Osteocyte (in vitro differentiated cells): ENCODE measurements at regions not wholly inside any gene's neighbourhood (a gene's known extent, or its start where the extent isn't known, plus 50 kb on each side); places are given as distances from the start of the nearest gene placed in this dataset.
A peak's percentile ranks its signal among the peaks of the same experiment; 100 is the strongest.

ENCODE experiments used
- DNase-seq: peaks from one replicate; pipeline ENCODE4 v3.0.0; 2021; ENCODE audit warnings: mixed read lengths; ENCODE audit not compliant: unreplicated experiment; ENCODE audit errors: extremely low spot score
- H3K27ac Mint-ChIP-seq: one replicate; pipeline ENCODE4 v1.8.0; 2021; ENCODE audit warnings: mild to moderate bottlenecking, mixed read lengths; ENCODE audit not compliant: unreplicated experiment
- H3K27me3 Mint-ChIP-seq: one replicate; pipeline ENCODE4 v1.8.0; 2021; ENCODE audit warnings: mixed read lengths; ENCODE audit not compliant: unreplicated experiment
- H3K36me3 Mint-ChIP-seq: one replicate; pipeline ENCODE4 v1.8.0; 2021; ENCODE audit warnings: mixed read lengths; ENCODE audit not compliant: unreplicated experiment
- H3K4me1 Mint-ChIP-seq: one replicate; pipeline ENCODE4 v1.8.0; 2021; ENCODE audit warnings: mixed read lengths; ENCODE audit not compliant: unreplicated experiment
- H3K4me3 Mint-ChIP-seq: one replicate; pipeline ENCODE4 v1.8.0; 2021; ENCODE audit warnings: mild to moderate bottlenecking, moderate library complexity, mixed read lengths; ENCODE audit not compliant: unreplicated experiment
- H3K9me3 Mint-ChIP-seq: one replicate; pipeline ENCODE4 v1.8.0; 2021; ENCODE audit warnings: mixed read lengths; ENCODE audit not compliant: unreplicated experiment
- TF ChIP-seq, protein P1 (sequence below): fragments of 200-600 bp; sonication (generic); IDR thresholded peaks from 2 replicates; pipeline ENCODE4 v1.5.0; 2021; ENCODE audit warnings: antibody characterized with exemption, mild to moderate bottlenecking, moderate library complexity

DNA sequence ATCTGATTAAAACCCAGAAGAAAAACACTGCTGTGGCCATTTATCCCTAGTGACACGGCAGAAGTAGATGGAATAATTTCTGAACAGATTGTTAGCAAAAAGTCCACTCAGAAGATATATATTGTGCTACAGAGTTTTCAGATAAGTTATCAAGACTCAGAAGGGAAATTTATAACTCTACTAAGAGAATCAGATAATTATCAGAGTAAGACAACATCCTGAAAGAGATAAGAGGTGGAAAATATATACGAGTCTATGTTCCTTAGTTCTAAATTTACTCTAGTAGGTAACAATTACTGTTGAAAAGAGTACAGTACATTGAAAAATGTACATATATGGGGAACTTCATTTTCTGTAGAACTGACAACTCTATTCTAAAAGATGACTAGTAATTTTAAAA, 176.7 kb downstream of the GNAI1 start:
- Mint-ChIP-seq H3K4me1 (peaks cover 58% of the 10 kb centered on the region), H3K9me3 (peaks cover 7% of the 10 kb centered on the region), H3K36me3 (no peaks in the 10 kb centered on the region), H3K27me3 (no peaks in the 10 kb centered on the region), H3K27ac (peak overlapping the region; percentile 91), H3K4me3 (no peak overlapping the region)
- TF ChIP-seq, protein P1, sequence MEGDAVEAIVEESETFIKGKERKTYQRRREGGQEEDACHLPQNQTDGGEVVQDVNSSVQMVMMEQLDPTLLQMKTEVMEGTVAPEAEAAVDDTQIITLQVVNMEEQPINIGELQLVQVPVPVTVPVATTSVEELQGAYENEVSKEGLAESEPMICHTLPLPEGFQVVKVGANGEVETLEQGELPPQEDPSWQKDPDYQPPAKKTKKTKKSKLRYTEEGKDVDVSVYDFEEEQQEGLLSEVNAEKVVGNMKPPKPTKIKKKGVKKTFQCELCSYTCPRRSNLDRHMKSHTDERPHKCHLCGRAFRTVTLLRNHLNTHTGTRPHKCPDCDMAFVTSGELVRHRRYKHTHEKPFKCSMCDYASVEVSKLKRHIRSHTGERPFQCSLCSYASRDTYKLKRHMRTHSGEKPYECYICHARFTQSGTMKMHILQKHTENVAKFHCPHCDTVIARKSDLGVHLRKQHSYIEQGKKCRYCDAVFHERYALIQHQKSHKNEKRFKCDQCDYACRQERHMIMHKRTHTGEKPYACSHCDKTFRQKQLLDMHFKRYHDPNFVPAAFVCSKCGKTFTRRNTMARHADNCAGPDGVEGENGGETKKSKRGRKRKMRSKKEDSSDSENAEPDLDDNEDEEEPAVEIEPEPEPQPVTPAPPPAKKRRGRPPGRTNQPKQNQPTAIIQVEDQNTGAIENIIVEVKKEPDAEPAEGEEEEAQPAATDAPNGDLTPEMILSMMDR: no peak
- DNase-seq: no peak

GRCh38 chr7:80309971-80310549, 175.4 kb downstream of the GNAI1 start:
- no peak for DNase-seq
- H3K36me3 Mint-ChIP-seq: no peaks in the 10 kb centered on the region
- H3K27ac Mint-ChIP-seq: peak overlapping the region; percentile 91
- TF ChIP-seq, protein P1: no peak
- H3K4me1 Mint-ChIP-seq: peaks cover 49% of the 10 kb centered on the region
- no peak overlapping the region for H3K4me3 Mint-ChIP-seq
- no peaks in the 10 kb centered on the region for H3K27me3 Mint-ChIP-seq
- H3K9me3 Mint-ChIP-seq: peaks cover 3% of the 10 kb centered on the region

GRCh38 chr7:80309377-80309776, 174.7 kb downstream of the GNAI1 start:
- Mint-ChIP-seq H3K27ac (peak overlapping the region; percentile 62), H3K27me3 (no peaks in the 10 kb centered on the region), H3K4me3 (no peak overlapping the region), H3K4me1 (peaks cover 44% of the 10 kb centered on the region), H3K9me3 (peaks cover 3% of the 10 kb centered on the region), H3K36me3 (no peaks in the 10 kb centered on the region)
- DNase-seq: no peak
- TF ChIP-seq, protein P1: no peak

GRCh38 chr7:80307227-80307856, 172.7 kb downstream of the GNAI1 start:
- TF ChIP-seq, protein P1: no peak
- Mint-ChIP-seq H3K4me1 (peaks cover 35% of the 10 kb centered on the region), H3K4me3 (peak overlapping the region; percentile 24), H3K36me3 (no peaks in the 10 kb centered on the region), H3K27me3 (no peaks in the 10 kb centered on the region), H3K27ac (peak overlapping the region; percentile 92), H3K9me3 (peaks cover 3% of the 10 kb centered on the region)
- DNase-seq: no peak

DNA sequence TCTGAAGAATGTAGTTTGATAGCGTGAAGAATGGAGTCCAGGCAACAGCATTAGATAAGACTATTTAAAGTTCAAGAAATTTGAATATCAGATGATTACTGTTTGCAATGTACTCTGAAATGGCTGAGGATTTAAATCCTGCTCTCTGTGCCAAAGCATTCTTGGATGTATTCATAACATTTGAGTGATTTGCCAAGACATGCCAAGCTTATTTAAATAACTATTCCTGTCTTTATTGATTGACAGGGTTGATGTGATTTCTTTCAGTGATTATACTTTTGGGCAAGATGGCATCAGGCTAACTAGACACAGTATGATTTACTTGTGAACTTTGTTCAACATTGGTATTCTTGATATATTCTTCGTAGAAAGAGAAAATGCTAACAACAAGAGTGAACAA, 168.7 kb downstream of the GNAI1 start:
- no peak for DNase-seq
- H3K4me3 Mint-ChIP-seq: no peak overlapping the region
- no peaks in the 10 kb centered on the region for H3K36me3 Mint-ChIP-seq
- no peaks in the 10 kb centered on the region for H3K27me3 Mint-ChIP-seq
- H3K9me3 Mint-ChIP-seq: no peaks in the 10 kb centered on the region
- no peak overlapping the region for H3K27ac Mint-ChIP-seq
- TF ChIP-seq, protein P1: no peak
- H3K4me1 Mint-ChIP-seq: peaks cover 18% of the 10 kb centered on the region
